ENCODE measurements at regions not wholly inside any gene's neighbourhood (a gene's known extent, or its start where the extent isn't known, plus 50 kb on each side); places are given as distances from the start of the nearest gene placed in this dataset.

GRCh38 chr1:98216304-98216703, 295.5 kb upstream of the DPYD start:
- TF ChIP-seq PML (IDR thresholded peaks at IDR 0.05; ENCODE audit: low read length) (no peak), CTCF (IDR thresholded peaks at IDR 0.05 in 2 of 3, conservative IDR thresholded peaks at IDR 0.05 in 1 of 3; ENCODE audit: control insufficient read depth in 2 of 3, extremely low read depth in 1 of 3, insufficient read depth in 1 of 3, low read depth in 3 of 3, low read length in 3 of 3) (no peak), POLR2A (IDR thresholded peaks at IDR 0.05; ENCODE audit: low read depth, low read length) (no peak), MXI1 (IDR thresholded peaks at IDR 0.05; ENCODE audit: low read depth, low read length) (no peak), FOXK2 (IDR thresholded peaks at IDR 0.05) (no peak), SREBF1 (IDR thresholded peaks at IDR 0.05; ENCODE audit: low read length) (no peak), EZH2 (IDR thresholded peaks at IDR 0.05; ENCODE audit: borderline replicate concordance, control insufficient read depth, low read depth, low read length) (no peak)

Measured in GM12878 (cell line).